NB4 (cell line): ENCODE measurements at regions not wholly inside any gene's neighbourhood (a gene's known extent, or its start where the extent isn't known, plus 50 kb on each side); places are given as distances from the start of the nearest gene placed in this dataset.

ENCODE experiments used
- DNase-seq: peaks from one replicate; pipeline ENCODE4 v3.0.0; 2010; ENCODE audit warnings: low read depth
- H3K4me3 ChIP-seq: one replicate; pipeline ENCODE4 v1.5.1; 2011; ENCODE audit warnings: mild to moderate bottlenecking, low read depth, low read length, moderate library complexity
- CTCF ChIP-seq: IDR thresholded peaks from one replicate; pipeline ENCODE4 v1.5.1; 2012; ENCODE audit warnings: low read depth, low read length
- MAX ChIP-seq: IDR thresholded peaks from 2 replicates; pipeline ENCODE4 v1.6.1; 2011; ENCODE audit warnings: low read depth, low read length
- MYC ChIP-seq: IDR thresholded peaks from 2 replicates; pipeline ENCODE4 v1.6.1; 2011; ENCODE audit warnings: low read depth, low read length
- POLR2A ChIP-seq: IDR thresholded peaks from 2 replicates; pipeline ENCODE4 v1.6.1; 2011; ENCODE audit warnings: mild to moderate bottlenecking; ENCODE audit not compliant: insufficient read length; ENCODE audit errors: extremely low read depth

- H3K4me3 ChIP-seq: no peak overlapping the region
- no peak for DNase-seq
- no peak for TF ChIP-seq MAX
- TF ChIP-seq POLR2A: no peak
- TF ChIP-seq MYC: no peak
- TF ChIP-seq CTCF: no peak
Measured at GRCh38 chr1:213414911-213415310, 363.9 kb downstream of the RPS6KC1 start.

GRCh38 chr1:213415691-213416380, 364.8 kb downstream of the RPS6KC1 start:
- TF ChIP-seq CTCF (no peak), MAX (no peak), POLR2A (no peak), MYC (no peak)
- DNase-seq: no peak
- H3K4me3 ChIP-seq: no peak overlapping the region

- TF ChIP-seq MYC (no peak), POLR2A (no peak)
- DNase-seq: no peak
- H3K4me3 ChIP-seq: no peak overlapping the region
Measured at GRCh38 chr1:213416461-213417224, 365.6 kb downstream of the RPS6KC1 start.

GRCh38 chr1:213417225-213417820, 366.3 kb downstream of the RPS6KC1 start:
- H3K4me3 ChIP-seq: no peak overlapping the region
- DNase-seq: no peak
- no peak for TF ChIP-seq CTCF
- no peak for TF ChIP-seq MYC
- no peak for TF ChIP-seq POLR2A
- TF ChIP-seq MAX: no peak

GRCh38 chr1:213417846-213418245, 366.8 kb downstream of the RPS6KC1 start:
- TF ChIP-seq MAX (no peak), POLR2A (no peak), CTCF (no peak), MYC (no peak)
- DNase-seq: no peak

More at GRCh38 chr1:213417846-213418245, 366.8 kb downstream of the RPS6KC1 start:
- H3K4me3 ChIP-seq: no peak overlapping the region
